Skin epidermis (tissue), 12 donors: ENCODE measurements at regions not wholly inside any gene's neighbourhood (a gene's known extent, or its start where the extent isn't known, plus 50 kb on each side); places are given as distances from the start of the nearest gene placed in this dataset.
"Not testable (repeated sequence)": the region's sequence is repeated elsewhere in the genome, so short reads cannot be mapped to it uniquely, and the experiment has no call there.

Experiments
- H3K27ac ChIP-seq, 21 experiments: fragments of 200-600 bp; sonication (generic) in 11 of 21; one replicate each; pipeline ENCODE4 v1.5.0; 2020; ENCODE audit warnings: mild to moderate bottlenecking in 3 of 21, inconsistent platforms in 2 of 21, moderate library complexity in 2 of 21
- H3K4me3 ChIP-seq, 7 experiments: fragments of 200-600 bp; sonication (generic) in 2 of 7; one replicate each; pipeline ENCODE4 v1.5.0; 2020; ENCODE audit warnings: inconsistent platforms in 2 of 7, mild to moderate bottlenecking in 2 of 7, moderate library complexity in 1 of 7

DNA sequence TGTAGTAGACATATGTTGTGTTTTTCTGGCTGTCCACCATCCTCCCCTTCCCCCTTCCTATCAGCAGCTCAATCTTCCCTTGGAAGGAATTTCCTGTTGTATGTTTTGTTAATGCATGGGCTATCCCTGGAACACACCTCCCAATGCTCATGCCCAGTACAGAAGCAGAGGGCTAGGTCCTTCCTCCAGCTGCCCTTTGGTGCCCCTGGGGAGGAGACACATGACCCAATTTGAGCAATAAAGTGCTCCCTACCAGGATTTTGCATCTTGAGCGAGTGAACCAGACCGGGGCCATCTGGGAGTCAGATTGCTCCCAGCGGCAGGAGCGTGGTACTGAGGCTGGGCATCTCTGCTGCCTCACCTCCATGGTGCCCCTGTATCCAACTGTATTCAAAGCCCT, 141.5 kb upstream of the MED13 start:
- Histone ChIP-seq H3K27ac (peak overlapping the region in 1 of 21 experiments; percentile 20), H3K4me3 (no peak overlapping the region)

DNA sequence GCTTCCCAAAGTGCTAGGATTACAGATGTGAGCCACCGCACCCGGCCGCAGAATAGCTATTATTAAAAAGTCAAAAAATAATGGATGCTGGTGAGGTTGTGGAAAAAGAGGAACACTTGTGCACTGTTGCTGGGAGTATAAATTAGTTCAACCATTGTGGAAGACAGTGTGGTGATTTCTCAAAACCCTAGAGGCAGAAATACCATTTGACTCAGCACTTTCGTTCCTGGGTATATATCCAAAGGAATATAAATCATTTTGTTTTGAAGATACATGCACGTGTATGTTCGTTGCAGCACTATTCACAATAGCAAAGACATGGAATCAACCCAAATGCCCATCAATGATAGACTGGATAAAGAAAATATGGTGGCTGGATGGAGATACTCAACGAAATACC, 132.1 kb upstream of the MED13 start:
- H3K4me3 ChIP-seq, H3K27ac ChIP-seq: not testable (repeated sequence)

DNA sequence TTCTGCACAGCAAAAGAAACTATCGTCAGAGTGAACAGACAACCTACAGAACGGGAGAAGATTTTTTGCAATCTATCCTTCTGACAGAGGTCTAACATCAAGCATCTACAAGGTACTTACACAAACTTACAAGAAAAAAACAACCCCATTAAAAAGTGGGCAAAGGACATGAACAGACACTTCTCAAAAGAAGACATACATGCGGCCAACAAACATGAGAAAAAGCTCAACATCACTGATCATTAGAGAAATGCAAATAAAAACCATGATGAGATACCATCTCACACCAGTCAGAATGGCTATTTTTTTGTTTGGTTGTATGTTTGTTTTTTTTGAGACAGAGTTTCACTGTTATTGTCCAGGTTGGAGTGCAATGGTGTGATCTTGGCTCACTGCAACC, 131.5 kb upstream of the MED13 start:
- not testable (repeated sequence) for H3K27ac ChIP-seq, H3K4me3 ChIP-seq

DNA sequence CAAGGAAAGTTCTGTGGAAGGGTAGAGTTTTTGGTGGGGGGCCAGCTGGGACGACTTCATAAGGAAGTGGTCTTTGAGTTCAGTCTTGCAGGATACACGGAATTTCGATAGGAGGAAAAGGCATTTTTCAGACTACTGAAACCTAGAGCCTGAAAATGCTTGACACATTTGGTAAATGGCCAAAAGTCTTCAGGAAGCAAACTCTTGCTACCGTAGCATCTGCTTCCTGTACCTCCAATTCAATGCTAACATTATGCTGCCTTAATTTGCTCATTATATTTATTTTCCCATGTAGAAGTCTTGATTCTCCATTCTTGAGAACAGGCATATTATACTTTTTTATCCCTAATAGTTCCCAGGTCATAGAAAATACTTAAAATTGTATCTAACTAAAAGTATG, 129.3 kb upstream of the MED13 start:
- no peak overlapping the region for H3K4me3 ChIP-seq
- H3K27ac ChIP-seq = no peak overlapping the region

DNA sequence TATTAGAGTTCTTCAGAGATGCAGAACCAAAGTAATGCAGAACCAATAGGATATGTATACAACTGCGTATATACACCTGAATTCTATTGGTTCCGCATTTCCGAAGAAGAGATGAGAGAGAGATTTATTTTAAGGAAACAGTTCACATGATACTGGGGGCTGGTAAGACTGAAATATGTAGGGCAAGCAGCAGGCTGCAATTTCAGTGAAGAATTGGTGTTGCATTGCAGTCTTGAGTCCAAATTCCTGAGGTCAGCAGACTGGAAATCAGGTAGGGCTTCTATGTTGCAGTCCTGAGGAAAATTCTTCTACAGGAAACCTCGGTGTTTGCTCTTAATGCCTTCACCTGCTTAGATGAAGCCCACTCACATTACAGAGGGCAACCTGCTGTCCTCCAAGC, 128.2 kb upstream of the MED13 start:
- Histone ChIP-seq H3K4me3 (no peak overlapping the region), H3K27ac (no peak overlapping the region)

DNA sequence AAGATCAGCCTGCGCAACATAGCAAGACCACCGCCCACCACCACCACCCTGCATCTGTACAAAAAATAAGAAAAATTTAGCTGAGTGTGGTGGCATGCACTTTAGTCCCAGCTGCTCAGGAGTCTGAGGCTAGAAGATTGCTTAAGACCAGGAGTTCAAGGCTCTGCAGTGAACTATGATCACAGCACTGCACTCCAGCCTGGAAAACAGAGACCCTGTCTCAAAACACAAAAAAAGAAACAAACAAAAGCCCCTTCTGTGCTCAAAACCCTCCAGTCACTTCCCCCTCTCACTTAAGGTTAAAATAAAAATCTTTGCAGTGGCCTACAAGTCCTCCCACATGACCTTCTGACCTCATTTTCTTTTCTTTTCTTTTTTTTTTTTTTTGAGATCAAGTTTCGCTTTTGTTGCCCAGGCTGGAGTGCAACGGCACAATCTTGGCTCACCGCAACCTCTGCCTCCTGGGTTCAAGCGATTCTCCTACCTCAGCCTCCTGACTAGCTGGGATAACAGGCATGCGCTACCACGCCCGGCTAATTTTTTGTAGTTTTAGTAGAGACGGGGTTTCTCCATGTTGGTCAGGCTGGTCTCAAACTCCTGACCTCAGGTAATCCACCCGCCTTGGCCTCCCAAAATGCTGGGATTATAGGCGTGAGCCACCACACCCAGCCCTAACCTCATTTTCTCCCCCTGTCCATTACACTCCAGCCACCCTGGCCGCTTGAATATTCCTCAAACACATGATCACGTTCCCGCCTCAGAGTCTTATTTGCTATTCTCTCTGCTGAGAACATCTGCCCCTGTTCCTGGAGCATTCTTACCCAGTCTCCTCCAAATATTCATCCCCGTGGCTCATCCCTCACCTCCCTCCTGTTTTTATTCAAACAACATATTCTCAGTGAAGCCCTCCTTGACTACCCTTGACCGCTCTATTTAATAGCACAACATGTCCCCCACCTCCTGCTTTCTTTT, 126.6 kb upstream of the MED13 start:
- no peak overlapping the region for H3K27ac ChIP-seq
- H3K4me3 ChIP-seq = no peak overlapping the region

DNA sequence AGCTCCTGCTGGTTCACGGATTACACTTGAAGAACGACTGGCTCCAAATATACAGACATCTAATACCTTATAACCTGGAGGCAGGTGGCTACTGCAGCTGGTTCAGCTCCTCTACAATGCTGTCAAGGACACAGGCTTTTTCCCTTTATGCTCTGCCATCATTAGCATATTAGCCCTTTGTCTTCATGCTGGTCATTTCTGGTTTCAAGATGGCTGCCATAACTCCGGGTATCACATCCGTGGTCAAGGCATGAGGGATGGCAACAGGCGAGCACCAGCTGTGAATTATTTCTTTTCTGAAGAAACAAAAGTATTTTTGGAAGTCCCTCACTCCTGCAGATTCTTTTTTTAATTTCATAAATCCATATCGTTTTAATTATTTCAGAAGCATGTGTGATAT, 124.3 kb upstream of the MED13 start:
- no peak overlapping the region for H3K27ac ChIP-seq
- H3K4me3 ChIP-seq = no peak overlapping the region

DNA sequence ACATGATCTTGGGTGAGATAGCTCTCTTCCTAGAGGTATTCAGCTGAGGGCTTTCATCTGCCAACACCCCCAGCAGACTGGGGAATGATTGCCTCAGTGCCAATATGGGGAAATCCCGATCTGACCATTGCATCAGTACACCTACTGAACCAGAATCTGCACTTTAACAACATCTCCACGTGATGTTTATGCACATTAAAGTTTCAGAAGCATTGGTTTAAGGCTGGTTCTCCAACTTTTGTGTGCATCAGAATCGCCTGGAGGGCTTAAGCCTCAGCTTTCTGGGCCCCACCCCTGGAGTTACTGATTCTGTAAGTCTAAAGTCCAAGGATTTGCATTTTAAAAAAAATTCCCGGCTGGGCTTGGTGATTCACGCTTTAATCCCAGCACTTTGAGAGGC, 123.6 kb upstream of the MED13 start:
- H3K27ac ChIP-seq = no peak overlapping the region
- H3K4me3 ChIP-seq = no peak overlapping the region

DNA sequence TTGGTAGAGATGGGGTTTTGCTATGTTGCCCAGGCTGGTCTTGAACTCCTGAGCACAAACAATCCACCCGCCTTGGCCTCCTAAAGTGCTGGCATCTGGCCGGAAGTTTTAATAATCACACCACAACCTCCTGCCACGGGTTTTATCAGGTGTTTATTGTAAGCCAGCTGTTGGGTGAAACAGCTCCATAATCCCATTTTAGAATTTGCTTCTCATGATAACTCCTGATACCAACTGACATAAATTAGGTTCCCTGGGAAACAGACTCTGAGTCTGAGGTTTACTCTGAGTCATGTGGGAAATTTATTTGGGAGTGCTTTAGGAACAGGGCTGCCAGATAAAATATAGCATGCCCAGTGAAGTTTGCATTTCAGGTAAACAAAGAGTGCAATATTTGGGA, 122.6 kb upstream of the MED13 start:
- Histone ChIP-seq H3K4me3 (no peak overlapping the region), H3K27ac (no peak overlapping the region)

DNA sequence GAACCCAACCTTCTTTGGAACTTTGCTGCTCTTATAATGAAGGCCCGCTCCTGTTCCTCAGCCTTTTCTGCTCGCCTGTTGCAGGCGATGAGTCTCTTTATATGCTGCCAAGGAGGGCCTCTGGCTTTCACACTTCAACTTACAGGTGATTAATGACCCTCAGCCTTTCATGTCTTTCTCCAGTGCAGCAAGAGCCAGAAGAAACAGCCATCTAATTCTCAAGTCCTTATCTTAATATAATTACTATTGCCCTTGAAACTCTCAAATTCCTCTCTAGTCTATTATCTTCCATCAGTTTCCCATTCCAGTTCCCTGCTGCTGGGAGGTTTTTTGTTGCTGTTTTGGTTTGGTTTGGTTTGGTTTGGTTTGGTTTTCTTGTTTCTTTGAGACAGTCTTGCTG, 121.8 kb upstream of the MED13 start:
- Histone ChIP-seq H3K27ac (no peak overlapping the region), H3K4me3 (no peak overlapping the region)

DNA sequence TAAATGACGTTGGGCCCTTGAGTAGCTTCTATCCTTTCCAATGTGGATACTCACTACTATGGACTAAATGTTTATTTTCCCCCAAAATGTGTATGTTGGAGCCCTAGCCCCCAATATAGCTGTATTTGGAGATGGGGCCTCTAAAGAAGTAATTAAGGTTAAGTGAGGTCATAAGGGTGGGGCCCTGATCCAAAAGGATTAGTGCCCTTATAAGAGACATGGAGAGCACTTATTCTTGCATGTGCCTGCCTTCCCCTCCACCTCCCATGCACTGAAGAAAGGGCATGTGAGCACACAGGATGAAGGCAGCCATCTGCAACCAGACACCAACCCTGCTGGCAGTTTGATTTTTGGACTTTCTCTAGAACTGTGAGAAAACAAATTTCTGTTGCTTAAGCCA, 115.7 kb upstream of the MED13 start:
- no peak overlapping the region for H3K4me3 ChIP-seq
- H3K27ac ChIP-seq = no peak overlapping the region

DNA sequence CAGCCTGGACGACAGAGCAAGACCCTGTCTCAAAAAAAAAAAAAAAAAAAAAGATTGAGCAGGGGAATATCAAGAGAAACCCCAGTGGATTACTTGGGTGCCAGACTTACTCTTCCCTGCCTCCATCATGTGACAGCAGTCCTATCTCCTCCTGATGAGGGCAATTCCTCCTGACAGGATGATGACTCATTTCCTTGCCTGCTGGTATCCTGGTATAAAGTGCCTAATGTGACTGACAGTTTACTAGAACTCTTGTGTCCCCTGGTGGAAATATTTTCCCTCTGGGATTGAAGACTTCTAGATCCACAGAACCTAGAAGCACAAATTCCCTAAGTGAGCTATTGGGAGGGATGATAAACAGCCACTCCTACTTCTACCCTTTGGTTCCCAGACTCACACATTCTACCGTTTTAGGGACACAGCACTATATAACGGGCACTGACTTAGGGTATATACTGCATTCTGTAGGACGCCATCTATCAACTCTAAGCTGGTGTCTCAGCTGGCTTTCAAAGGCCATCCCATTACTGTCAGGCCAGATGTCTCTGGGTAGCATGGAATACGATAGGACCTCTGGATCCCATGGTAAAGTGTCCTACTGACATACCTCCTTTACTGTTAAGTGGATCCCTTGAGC, 114.6 kb upstream of the MED13 start:
- Histone ChIP-seq H3K4me3 (no peak overlapping the region), H3K27ac (no peak overlapping the region)

DNA sequence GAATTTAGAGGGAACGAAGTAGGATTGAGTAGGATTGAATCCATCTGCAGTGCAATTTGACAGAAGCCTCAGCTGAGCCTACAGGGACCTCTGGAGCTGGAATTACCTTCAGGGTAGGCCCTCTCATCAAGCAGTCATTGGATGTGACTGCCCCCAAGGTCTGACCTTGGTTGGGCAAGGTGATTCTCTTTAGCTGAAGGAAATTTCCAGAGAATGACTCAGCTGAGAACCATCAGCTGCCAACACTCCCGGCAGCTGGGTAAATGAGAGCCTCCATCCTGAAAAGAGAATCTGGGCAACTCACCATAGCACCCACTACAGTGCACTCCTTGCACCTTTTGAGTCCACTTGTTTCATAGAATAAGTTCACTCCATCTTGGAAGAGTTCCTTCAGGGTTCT, 113.5 kb upstream of the MED13 start:
- H3K4me3 ChIP-seq = no peak overlapping the region
- no peak overlapping the region for H3K27ac ChIP-seq

DNA sequence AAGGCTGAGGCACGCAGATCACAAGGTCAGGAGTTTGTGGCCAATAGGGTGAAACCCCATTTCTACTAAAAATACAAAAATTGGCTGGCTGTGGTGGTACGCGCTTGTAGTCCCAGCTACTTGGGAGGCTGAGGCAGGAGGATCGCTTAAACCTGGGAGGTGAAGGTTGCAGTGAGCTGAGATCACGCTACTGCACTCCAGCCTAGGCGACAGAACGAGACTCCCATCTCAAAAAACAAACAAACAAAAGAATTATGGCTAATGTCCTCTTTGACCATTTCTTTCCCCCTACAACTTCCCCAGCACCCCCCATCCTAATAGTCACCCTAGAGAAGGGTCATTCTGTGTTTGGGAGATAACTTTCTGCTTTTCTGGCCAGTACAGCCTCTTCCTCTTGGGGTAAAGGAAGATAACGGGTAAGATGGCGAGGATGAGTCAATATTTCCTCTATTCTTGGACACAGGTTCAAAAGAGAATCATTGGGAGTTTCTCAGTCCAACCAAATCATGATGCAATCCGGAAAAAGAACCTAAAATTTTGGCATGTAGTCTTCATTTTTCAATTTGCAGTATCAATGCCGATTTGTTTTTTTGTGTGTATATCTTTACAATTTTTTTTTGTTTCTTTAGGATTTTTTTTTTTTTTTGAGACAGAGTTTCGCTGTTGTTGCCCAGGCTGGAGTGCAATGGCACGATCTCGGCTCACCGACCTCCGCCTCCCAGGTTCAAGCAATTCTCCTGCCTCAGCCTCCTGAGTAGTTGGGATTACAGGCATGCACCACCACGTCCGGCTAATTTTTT, 107.6 kb upstream of the MED13 start:
- Histone ChIP-seq H3K27ac (no peak overlapping the region), H3K4me3 (no peak overlapping the region)

DNA sequence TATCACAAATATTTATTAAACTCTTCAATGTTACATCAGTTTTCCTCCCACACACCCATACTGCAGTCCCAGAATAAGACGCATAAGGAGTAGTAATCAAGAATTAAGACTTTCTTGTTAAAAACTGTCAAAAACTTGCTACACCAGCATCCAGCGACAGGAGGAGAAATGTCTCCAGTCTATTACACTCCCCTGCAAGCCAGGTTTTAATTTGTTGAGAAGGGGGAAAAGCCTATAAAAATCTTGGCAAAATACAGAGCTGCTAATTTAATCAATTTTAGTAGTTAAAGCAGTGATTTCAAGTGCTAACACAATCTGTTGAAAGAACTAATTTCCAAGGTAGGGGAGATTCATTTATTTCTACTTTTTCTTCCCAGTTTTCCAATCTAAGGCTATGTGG, 102.0 kb upstream of the MED13 start:
- Histone ChIP-seq H3K4me3 (no peak overlapping the region), H3K27ac (no peak overlapping the region)

DNA sequence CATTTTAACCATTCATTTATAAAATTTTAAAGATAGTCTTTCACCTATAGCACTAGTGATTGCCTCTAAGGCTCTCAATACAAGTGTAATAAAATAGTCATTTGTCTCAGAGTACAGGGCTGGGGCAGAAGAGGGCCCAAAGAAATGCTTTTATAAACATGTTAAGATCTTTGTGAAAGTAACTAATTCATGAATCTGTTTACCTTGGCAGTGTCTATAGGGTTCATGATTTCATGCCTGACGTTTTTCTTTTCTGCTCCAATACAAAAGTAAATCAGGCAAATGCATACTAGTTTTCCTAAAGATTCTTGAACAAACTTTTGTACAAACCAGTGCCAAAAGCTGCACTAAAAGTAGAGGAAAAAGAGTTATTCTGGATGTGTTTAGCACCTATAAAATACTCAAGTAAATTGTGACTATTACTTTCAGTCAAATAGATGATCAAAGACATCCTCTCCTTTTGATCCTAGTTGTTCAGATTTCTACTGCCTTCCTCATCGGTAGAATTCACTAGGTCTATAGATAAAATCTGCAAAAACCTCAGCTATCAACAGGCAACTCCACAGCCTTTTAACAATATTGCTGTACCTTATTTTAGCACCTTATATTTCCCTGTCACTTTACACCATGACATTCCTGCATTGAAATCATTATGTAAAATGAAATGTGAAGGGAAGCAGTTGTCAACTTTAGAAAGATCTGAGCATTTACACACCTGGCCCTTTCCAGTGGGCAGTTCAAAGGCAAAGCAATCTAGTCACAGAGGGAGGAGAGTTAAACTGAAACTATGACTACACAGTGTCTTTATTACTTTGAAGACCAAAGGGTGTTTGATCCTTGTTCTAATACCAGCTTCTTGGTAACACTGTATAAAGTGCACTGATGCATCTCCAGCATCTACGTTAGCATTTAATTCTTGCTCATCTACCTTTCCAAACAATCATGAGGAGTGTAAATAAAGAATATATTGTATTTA, 100.0 kb upstream of the MED13 start:
- H3K4me3 ChIP-seq = no peak overlapping the region
- no peak overlapping the region for H3K27ac ChIP-seq

DNA sequence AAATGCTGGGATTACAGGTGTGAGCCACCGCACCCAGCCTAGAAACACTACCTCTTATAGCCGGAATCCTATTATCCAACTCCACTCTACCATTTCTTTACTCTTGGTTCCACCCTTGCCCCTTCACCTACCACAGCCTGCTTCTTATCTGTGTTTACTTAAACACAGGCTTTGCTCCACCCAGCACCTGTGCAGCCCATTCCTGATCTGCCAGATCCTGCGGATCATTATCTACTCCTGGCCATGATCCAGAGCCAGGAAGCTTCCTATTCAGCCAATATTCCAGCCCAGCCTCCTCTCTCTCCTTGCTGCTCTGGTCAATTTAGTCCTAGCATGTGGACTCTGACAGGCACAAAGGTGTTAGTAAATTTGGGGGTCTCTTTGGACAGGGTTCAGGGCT, 98.8 kb upstream of the MED13 start:
- Histone ChIP-seq H3K4me3 (no peak overlapping the region), H3K27ac (no peak overlapping the region)

DNA sequence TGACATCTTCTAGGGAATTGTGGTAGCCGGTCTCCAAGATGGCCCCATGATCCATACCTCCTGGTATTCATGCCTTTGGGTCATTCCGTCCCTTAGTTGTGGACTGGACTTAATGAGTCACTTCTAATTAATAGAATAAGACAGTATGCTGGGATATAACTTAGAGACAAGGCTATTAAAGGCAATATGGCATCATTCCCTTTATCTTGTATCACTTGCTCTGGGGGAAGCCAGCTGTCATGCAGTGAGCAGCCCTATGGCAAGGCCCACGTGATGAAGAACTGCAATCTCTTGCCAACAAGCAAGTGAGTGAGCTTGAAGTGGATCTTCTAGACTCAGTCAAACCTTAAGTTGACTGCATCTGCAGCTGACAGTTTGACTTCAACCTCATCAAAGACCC, 97.8 kb upstream of the MED13 start:
- Histone ChIP-seq H3K27ac (no peak overlapping the region), H3K4me3 (no peak overlapping the region)

DNA sequence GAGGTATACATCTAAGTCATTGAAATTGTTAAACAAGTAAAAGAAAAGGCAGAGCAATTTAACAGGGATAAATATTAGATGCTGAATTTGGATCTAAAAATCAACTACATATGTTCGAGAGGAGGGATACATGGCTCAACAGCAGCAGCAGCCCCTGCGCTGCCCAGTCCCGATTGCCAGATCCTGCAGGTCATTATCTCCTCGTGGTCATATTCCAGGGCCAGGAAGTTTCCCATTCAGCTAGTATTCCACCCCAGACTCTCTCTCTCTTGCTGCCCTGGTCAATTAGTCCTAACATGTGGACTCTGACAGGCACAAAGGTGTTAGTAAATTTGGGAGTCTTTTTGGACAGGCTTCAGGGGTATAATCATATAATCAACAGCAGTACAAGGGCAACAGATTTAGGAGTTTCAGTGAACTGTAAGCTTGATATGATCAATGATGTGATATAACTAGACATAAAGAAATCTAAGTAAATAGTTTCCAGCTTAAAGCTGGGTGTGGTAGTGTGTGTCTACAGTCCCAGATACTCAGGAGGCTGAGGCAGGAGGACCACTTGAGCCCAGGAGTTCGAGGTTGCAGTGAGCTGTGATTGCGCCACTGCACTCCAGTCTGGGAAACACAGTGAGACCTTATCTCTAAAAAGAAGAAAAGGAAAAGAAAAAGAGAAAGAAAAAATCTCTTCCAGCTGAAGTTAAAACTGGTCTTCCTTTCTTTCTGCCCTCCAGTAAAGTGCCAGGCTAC, 96.5 kb upstream of the MED13 start:
- Histone ChIP-seq H3K27ac (no peak overlapping the region), H3K4me3 (no peak overlapping the region)
